ENCODE measurements at regions not wholly inside any gene's neighbourhood (a gene's known extent, or its start where the extent isn't known, plus 50 kb on each side); places are given as distances from the start of the nearest gene placed in this dataset.

GRCh38 chr6:14856177-14856576 lies 389.7 kb upstream of the JARID2 start:
- ChIA-PET CTCF (no interaction called here), POLR2A (no interaction called here)
- Histone ChIP-seq H3K27ac (ENCODE audit: extremely low read depth, low read depth, low read length) (no peak overlapping the region), H3K4me1 (ENCODE audit: control insufficient read depth, insufficient read depth, low read length) (peaks cover 10% of the 10 kb centered on the region), H3K9me3 (ENCODE audit: control insufficient read depth, insufficient read depth, low read depth, low read length) (no peaks in the 10 kb centered on the region), H3K4me3 (ENCODE audit: low read depth, low read length) (no peak overlapping the region), H3K36me3 (ENCODE audit: control insufficient read depth in 2 of 2, insufficient read depth in 1 of 2, low read length in 2 of 2) (no peaks in the 10 kb centered on the region)
- no peak for TF ChIP-seq ZNF776 (tag by site-specific recombination; IDR thresholded peaks at IDR 0.05; ENCODE audit: borderline replicate concordance)
- no peak for TF ChIP-seq ZNF558 (tag by site-specific recombination; IDR thresholded peaks at IDR 0.05)
- no peak for TF ChIP-seq ZNF704 (tag by site-specific recombination; IDR thresholded peaks at IDR 0.05)
- TF ChIP-seq, protein P1, sequence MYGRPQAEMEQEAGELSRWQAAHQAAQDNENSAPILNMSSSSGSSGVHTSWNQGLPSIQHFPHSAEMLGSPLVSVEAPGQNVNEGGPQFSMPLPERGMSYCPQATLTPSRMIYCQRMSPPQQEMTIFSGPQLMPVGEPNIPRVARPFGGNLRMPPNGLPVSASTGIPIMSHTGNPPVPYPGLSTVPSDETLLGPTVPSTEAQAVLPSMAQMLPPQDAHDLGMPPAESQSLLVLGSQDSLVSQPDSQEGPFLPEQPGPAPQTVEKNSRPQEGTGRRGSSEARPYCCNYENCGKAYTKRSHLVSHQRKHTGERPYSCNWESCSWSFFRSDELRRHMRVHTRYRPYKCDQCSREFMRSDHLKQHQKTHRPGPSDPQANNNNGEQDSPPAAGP (tag by site-specific recombination; IDR thresholded peaks at IDR 0.05) = no peak
- TF ChIP-seq PRDM10 (tag by site-specific recombination; IDR thresholded peaks at IDR 0.05) = peak; percentile 54; the same call in 1 of the 2 replicates

- Histone ChIP-seq H3K4me1 (ENCODE audit: control insufficient read depth, insufficient read depth, low read length) (peaks cover 10% of the 10 kb centered on the region), H3K9me3 (ENCODE audit: control insufficient read depth, insufficient read depth, low read depth, low read length) (no peaks in the 10 kb centered on the region), H3K36me3 (ENCODE audit: control insufficient read depth in 2 of 2, insufficient read depth in 1 of 2, low read length in 2 of 2) (no peaks in the 10 kb centered on the region), H3K27ac (ENCODE audit: extremely low read depth, low read depth, low read length) (no peak overlapping the region), H3K4me3 (ENCODE audit: low read depth, low read length) (no peak overlapping the region)
- ChIA-PET CTCF (no interaction called here), POLR2A (no interaction called here)
- TF ChIP-seq ZFP37 (tag by site-specific recombination; IDR thresholded peaks at IDR 0.05) (no peak), ZBTB21 (tag by site-specific recombination; IDR thresholded peaks at IDR 0.05) (no peak), ZNF133 (tag by site-specific recombination; IDR thresholded peaks at IDR 0.05) (no peak), PBX3 (CRISPR knock-in tag; IDR thresholded peaks at IDR 0.05) (no peak), PRDM10 (tag by site-specific recombination; IDR thresholded peaks at IDR 0.05) (no peak), ZNF654 (tag by site-specific recombination; IDR thresholded peaks at IDR 0.05; ENCODE audit: low read depth) (no peak), ZXDB (tag by site-specific recombination; IDR thresholded peaks at IDR 0.05) (no peak), ZNF223 (tag by site-specific recombination; IDR thresholded peaks at IDR 0.05) (no peak), ZNF645 (tag by site-specific recombination; IDR thresholded peaks at IDR 0.05) (no peak), ZNF558 (tag by site-specific recombination; IDR thresholded peaks at IDR 0.05) (no peak)
These were observed 388.9 kb upstream of the JARID2 start for GRCh38 chr6:14857001-14857400.
